ENCODE measurements at regions not wholly inside any gene's neighbourhood (a gene's known extent, or its start where the extent isn't known, plus 50 kb on each side); places are given as distances from the start of the nearest gene placed in this dataset.

DNA sequence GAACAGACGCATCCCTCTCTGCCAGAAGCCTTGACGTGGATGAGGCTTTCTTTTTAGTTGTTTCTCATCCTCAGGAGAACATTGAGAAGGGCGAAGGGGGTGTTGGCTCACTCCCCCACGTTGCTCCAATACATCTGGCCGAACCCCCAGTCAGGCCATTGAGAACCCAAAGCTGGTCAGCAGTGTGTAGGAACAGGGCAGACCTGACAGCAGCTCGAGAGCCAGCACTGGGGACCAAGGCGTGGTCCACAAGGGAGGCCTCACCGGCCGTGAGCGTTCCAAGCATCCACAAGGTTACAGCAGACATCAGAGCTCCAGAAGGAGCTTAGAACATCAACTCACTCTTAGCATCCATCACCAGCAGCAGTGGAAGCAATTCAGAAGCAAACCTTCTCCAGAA lies 387.9 kb upstream of the ARID1B start:
- Histone ChIP-seq H3K36me3 (no peaks in the 10 kb centered on the region), H3K4me1 (no peaks in the 10 kb centered on the region), H3K9me3 (no peaks in the 10 kb centered on the region), H3K27me3 (no peaks in the 10 kb centered on the region), H3K27ac (no peak overlapping the region), H3K4me3 (no peak overlapping the region)
- no peak for ATAC-seq
- intact Hi-C loops (cut with DNase I), result no loop called here
- no peak for DNase-seq
- WGBS, 4 donors, result 90 to 96% (median 92%) methylated on average over 10 of the region's 10 CpGs
- no peak for TF ChIP-seq POLR2A (IDR thresholded peaks at IDR 0.05)
- TF ChIP-seq, protein P1, sequence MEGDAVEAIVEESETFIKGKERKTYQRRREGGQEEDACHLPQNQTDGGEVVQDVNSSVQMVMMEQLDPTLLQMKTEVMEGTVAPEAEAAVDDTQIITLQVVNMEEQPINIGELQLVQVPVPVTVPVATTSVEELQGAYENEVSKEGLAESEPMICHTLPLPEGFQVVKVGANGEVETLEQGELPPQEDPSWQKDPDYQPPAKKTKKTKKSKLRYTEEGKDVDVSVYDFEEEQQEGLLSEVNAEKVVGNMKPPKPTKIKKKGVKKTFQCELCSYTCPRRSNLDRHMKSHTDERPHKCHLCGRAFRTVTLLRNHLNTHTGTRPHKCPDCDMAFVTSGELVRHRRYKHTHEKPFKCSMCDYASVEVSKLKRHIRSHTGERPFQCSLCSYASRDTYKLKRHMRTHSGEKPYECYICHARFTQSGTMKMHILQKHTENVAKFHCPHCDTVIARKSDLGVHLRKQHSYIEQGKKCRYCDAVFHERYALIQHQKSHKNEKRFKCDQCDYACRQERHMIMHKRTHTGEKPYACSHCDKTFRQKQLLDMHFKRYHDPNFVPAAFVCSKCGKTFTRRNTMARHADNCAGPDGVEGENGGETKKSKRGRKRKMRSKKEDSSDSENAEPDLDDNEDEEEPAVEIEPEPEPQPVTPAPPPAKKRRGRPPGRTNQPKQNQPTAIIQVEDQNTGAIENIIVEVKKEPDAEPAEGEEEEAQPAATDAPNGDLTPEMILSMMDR (IDR thresholded peaks at IDR 0.05), result no peak

DNA sequence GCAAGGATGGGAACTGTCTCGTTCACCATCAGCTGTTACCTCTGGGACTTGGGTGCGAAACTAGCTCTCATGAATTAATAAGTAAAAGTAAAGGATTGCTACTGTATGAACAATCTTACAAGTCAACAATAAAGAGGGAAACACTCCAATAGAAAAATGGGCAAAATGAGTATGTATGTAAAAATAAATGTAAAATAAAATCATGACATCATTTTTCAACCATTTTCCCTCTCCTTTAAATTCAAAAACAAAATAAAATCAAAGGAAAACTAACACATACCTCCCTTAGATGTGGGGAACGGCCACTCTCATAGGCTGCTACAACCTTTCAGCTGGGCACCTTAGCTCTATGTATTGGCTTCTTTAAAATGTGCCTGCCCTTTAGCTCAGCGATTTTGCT lies 389.7 kb upstream of the ARID1B start:
- Histone ChIP-seq H3K4me1 (no peaks in the 10 kb centered on the region), H3K27me3 (no peaks in the 10 kb centered on the region), H3K36me3 (no peaks in the 10 kb centered on the region), H3K4me3 (no peak overlapping the region), H3K9me3 (no peaks in the 10 kb centered on the region), H3K27ac (no peak overlapping the region)
- 88 to 93% (median 92%) methylated on average over 4 of the region's 4 CpGs for WGBS, 4 donors
- no peak for DNase-seq
- TF ChIP-seq, protein P1 (IDR thresholded peaks at IDR 0.05), result no peak
- TF ChIP-seq POLR2A (IDR thresholded peaks at IDR 0.05), result no peak
- ATAC-seq, result no peak
- intact Hi-C loops (cut with DNase I), result no loop called here

DNA sequence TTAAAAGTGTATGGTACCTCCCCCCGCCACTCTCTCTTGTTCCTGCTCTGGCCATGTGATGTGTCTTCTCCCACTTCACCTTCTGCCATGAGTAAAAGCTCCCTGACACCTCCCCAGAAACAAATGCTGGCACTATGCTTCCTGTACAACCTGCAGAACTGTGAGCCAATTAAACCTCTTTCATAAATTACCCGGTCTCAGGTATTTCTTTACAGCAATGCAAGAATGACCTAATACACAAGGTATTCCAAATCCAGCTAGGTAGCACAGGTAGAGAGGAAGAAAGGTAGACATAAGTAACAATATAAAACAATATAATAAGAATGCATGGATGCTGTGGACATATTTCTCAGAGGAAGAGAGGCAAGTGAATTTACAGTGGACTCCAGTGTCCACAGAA lies 394.1 kb upstream of the ARID1B start:
- ATAC-seq (no peak), DNase-seq (no peak)
- Histone ChIP-seq H3K4me1 (peaks cover 0 to 3% (median 0%) of the 10 kb centered on the region in 12 donors), H3K27me3 (no peaks in the 10 kb centered on the region), H3K9me3 (no peaks in the 10 kb centered on the region), H3K36me3 (no peaks in the 10 kb centered on the region), H3K4me3 (no peak overlapping the region), H3K27ac (no peak overlapping the region)
- no peak for TF ChIP-seq POLR2A (IDR thresholded peaks at IDR 0.05)
- TF ChIP-seq, protein P1 (IDR thresholded peaks at IDR 0.05), result no peak
- intact Hi-C loops (cut with DNase I), result no loop called here
- 91 to 94% (median 93%) methylated on average over 2 of the region's 2 CpGs for WGBS, 4 donors

DNA sequence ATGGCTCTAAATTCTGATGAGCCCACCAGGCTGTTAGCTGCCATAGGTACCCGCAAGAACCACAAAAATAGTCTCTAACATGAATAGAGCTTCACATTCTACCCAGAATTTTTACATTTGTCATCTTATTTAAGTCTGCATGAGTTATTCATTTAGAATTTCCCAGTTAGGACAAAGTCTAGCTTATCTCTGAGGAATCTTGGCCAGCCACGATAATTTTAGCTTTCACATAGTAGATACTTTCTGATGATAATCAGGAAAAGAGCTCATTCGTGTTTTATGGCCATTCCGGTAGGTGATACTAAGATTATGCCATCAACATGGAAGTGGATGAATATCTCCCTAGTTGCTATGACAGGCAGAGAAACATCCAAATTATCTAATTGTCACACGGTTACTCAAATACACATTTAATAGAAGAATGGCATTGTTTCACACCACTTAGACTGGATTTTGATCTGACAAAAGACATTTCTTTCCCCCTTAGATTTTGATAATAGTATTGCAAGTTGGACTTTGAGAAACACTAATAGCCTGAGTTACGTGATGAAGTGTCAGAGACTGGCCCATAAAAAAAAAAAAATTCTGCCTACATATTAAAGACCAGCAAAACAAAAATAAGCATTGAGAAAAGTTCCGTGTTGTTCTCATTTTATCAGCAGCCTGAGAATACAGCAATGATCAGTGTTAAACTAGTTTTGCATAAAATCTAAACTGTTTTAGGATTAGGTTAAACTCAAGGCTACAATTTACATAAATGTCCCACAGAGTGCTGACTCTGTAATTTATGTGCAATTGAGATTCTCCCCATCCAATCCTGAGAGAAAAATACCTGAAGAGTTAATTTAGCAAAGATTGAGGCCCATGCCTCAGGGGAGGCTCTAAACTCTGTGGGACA lies 397.5 kb upstream of the ARID1B start:
- TF ChIP-seq, protein P1 (IDR thresholded peaks at IDR 0.05), result no peak
- no peak for TF ChIP-seq POLR2A (IDR thresholded peaks at IDR 0.05)
- ATAC-seq, result no peak
- intact Hi-C loops (cut with DNase I), result no loop called here
- Histone ChIP-seq H3K4me1 (peaks cover 0 to 3% (median 0%) of the 10 kb centered on the region in 12 donors), H3K27me3 (no peaks in the 10 kb centered on the region), H3K36me3 (no peaks in the 10 kb centered on the region), H3K9me3 (no peaks in the 10 kb centered on the region), H3K4me3 (no peak overlapping the region), H3K27ac (no peak overlapping the region)
- DNase-seq, result no peak
- 68 to 81% (median 73%) methylated on average over 7 of the region's 7 CpGs for WGBS, 4 donors
